Gastroesophageal sphincter (tissue), 3 donors: ENCODE measurements at regions not wholly inside any gene's neighbourhood (a gene's known extent, or its start where the extent isn't known, plus 50 kb on each side); places are given as distances from the start of the nearest gene placed in this dataset.
"Not testable (repeated sequence)": the region's sequence is repeated elsewhere in the genome, so short reads cannot be mapped to it uniquely, and the experiment has no call there.

Experiments
- CTCF ChIP-seq, 4 experiments: fragments of 200-600 bp in 2 of 4; fragments of 450-650 bp in 2 of 4; sonication (generic) in 1 of 4; IDR thresholded peaks; one replicate each; pipeline ENCODE4 v1.5.1; 2017 to 2019; ENCODE audit warnings: antibody characterized with exemption in 4 of 4, mild to moderate bottlenecking in 2 of 4, moderate library complexity in 2 of 4
- POLR2A ChIP-seq, 2 donors: fragments of 450-650 bp; IDR thresholded peaks; one replicate each; pipeline ENCODE4 v1.6.1; 2017; ENCODE audit warnings: antibody characterized with exemption in 2 of 2, mild to moderate bottlenecking in 2 of 2, moderate library complexity in 1 of 2

GRCh38 chr9:41679312-41679711 lies 449.9 kb downstream of the CNTNAP3B start:
- not testable (repeated sequence) for TF ChIP-seq CTCF, POLR2A (IDR thresholded peaks at IDR 0.05)
